ENCODE measurements at regions not wholly inside any gene's neighbourhood (a gene's known extent, or its start where the extent isn't known, plus 50 kb on each side); places are given as distances from the start of the nearest gene placed in this dataset.
"Not testable (repeated sequence)": the region's sequence is repeated elsewhere in the genome, so short reads cannot be mapped to it uniquely, and the experiment has no call there.

DNA sequence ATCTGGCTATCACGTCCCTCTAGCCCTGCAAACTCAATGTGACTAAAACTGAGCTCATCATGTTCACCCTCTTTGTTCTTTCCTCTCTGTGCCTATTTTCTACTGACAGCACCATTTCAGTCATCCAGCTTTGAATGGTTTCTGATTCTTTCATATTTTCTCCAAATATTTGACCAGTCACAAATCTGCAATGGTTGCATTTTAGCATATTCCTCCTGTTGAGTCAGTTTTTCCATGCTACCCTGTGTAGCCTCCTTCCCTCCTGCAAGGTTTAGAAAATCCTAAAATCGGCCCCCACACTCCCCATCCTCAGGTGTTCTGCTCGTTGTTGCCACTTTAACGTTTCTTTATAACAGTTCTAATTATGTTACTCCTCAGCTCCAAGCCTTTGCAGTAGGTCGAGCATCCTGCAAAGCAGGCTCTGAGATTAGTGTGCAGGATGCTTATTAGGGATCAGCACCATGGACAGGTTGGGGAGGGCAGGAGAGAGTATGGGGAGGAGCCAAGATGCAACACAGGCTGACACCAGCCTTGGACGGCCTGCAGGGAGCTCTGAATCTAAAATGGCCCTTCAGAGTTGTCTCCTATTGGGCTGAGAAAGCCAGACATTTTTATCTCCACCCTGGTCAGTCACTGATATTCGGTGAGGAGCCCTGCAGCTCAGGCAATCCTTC lies 531.0 kb upstream of the COBL start:
- TF ChIP-seq, protein P1, sequence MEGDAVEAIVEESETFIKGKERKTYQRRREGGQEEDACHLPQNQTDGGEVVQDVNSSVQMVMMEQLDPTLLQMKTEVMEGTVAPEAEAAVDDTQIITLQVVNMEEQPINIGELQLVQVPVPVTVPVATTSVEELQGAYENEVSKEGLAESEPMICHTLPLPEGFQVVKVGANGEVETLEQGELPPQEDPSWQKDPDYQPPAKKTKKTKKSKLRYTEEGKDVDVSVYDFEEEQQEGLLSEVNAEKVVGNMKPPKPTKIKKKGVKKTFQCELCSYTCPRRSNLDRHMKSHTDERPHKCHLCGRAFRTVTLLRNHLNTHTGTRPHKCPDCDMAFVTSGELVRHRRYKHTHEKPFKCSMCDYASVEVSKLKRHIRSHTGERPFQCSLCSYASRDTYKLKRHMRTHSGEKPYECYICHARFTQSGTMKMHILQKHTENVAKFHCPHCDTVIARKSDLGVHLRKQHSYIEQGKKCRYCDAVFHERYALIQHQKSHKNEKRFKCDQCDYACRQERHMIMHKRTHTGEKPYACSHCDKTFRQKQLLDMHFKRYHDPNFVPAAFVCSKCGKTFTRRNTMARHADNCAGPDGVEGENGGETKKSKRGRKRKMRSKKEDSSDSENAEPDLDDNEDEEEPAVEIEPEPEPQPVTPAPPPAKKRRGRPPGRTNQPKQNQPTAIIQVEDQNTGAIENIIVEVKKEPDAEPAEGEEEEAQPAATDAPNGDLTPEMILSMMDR (IDR thresholded peaks at IDR 0.05; ENCODE audit: partially characterized antibody, unreplicated experiment), result no peak
- Mint-ChIP-seq H3K36me3 (ENCODE audit: unreplicated experiment) (no peaks in the 10 kb centered on the region), H3K9me3 (ENCODE audit: unreplicated experiment) (no peaks in the 10 kb centered on the region), H3K4me3 (ENCODE audit: unreplicated experiment) (no peak overlapping the region), H3K4me1 (ENCODE audit: low read depth, unreplicated experiment) (no peaks in the 10 kb centered on the region), H3K27ac (ENCODE audit: unreplicated experiment) (no peak overlapping the region), H3K27me3 (ENCODE audit: unreplicated experiment) (no peaks in the 10 kb centered on the region)
- DNase-seq, result no peak

DNA sequence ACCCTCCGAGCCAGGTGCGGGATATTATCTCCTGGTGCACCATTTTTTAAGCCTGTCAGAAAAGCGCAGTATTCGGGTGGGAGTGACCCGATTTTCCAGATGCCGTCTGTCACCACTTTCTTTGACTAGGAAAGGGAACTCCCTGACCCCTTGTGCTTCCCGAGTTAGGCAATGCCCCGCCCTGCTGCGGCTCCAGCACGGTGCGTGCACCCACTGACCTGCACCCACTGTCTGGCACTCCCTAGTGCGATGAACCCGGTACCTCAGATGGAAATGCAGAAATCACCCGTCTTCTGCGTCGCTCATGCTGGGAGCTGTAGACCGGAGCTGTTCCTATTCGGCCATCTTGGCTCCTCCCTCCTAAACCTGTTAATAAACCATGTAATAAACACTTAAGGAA lies 522.5 kb upstream of the COBL start:
- not testable (repeated sequence) for DNase-seq; H3K36me3 Mint-ChIP-seq (ENCODE audit: unreplicated experiment); H3K4me3 Mint-ChIP-seq (ENCODE audit: unreplicated experiment); H3K27me3 Mint-ChIP-seq (ENCODE audit: unreplicated experiment); H3K9me3 Mint-ChIP-seq (ENCODE audit: unreplicated experiment); H3K4me1 Mint-ChIP-seq (ENCODE audit: low read depth, unreplicated experiment); H3K27ac Mint-ChIP-seq (ENCODE audit: unreplicated experiment)

DNA sequence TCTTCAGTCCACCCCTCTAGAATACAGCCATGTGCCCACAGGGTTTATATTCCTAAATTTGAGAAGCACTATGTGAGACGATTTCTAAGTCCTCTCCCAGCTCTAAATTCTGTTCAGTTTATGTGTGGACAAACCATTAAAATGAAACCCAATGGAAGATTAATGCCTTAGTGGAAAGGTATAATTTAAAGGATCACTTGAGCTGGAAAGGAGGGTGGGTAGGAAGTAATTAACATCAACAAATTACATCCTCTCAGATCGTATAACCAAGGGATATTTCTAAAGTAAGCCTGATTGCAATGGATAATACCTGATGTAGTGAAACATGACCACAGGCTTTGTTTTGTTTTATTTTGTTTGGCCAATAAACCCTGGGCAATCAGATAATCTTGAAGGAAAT lies 511.0 kb upstream of the COBL start:
- no peak for DNase-seq
- H3K4me1 Mint-ChIP-seq (ENCODE audit: low read depth, unreplicated experiment), result peaks cover 11% of the 10 kb centered on the region
- peaks cover 3% of the 10 kb centered on the region for H3K9me3 Mint-ChIP-seq (ENCODE audit: unreplicated experiment)
- H3K4me3 Mint-ChIP-seq (ENCODE audit: unreplicated experiment), result no peak overlapping the region
- TF ChIP-seq, protein P1 (IDR thresholded peaks at IDR 0.05; ENCODE audit: partially characterized antibody, unreplicated experiment), result no peak
- no peak overlapping the region for H3K27ac Mint-ChIP-seq (ENCODE audit: unreplicated experiment)
- no peaks in the 10 kb centered on the region for H3K36me3 Mint-ChIP-seq (ENCODE audit: unreplicated experiment)
- peaks cover 2% of the 10 kb centered on the region for H3K27me3 Mint-ChIP-seq (ENCODE audit: unreplicated experiment)

DNA sequence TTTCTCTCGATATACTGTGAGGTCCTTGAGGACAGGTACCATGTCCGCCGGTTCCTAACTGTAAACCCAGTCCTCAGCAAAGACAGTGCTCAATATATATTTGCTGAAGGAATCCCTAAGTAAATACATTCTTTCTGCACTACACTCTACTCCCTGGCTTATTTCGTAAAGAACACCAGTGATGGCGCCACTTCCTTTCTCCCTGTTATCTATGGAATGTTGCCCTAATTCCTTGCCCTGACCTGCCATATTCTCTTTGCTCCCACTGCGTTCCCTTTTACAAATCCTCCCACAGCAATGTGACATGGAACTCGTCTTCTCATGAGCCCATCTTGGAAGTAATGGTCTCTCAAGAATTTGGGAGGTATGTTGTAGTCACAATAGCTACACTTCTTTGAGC lies 507.4 kb upstream of the COBL start:
- Mint-ChIP-seq H3K36me3 (ENCODE audit: unreplicated experiment) (no peaks in the 10 kb centered on the region), H3K27ac (ENCODE audit: unreplicated experiment) (no peak overlapping the region), H3K27me3 (ENCODE audit: unreplicated experiment) (peaks cover 2% of the 10 kb centered on the region), H3K4me3 (ENCODE audit: unreplicated experiment) (no peak overlapping the region), H3K9me3 (ENCODE audit: unreplicated experiment) (no peaks in the 10 kb centered on the region), H3K4me1 (ENCODE audit: low read depth, unreplicated experiment) (peaks cover 11% of the 10 kb centered on the region)
- TF ChIP-seq, protein P1 (IDR thresholded peaks at IDR 0.05; ENCODE audit: partially characterized antibody, unreplicated experiment), result no peak
- DNase-seq, result no peak

DNA sequence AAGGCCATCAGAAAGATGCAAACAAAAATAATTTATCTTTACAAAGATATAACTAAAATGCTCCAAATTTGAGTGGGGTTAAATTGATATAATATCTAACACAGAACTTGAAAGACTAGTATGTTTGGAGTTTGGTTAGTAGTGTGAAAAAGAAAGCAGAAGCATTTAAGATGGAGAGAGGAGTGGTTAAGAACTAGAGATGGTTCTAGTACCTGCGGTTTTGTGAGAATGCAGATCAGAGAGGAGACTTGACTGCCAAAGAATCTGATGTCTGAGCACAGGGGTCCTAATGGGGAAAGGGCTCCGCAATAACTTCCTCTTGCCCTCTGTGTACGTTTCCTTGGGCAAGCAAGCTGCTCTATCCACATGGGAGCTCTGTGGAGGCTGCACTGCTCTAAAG lies 506.8 kb upstream of the COBL start:
- TF ChIP-seq, protein P1 (IDR thresholded peaks at IDR 0.05; ENCODE audit: partially characterized antibody, unreplicated experiment), result no peak
- Mint-ChIP-seq H3K4me3 (ENCODE audit: unreplicated experiment) (no peak overlapping the region), H3K9me3 (ENCODE audit: unreplicated experiment) (no peaks in the 10 kb centered on the region), H3K27me3 (ENCODE audit: unreplicated experiment) (peaks cover 2% of the 10 kb centered on the region), H3K36me3 (ENCODE audit: unreplicated experiment) (no peaks in the 10 kb centered on the region), H3K4me1 (ENCODE audit: low read depth, unreplicated experiment) (peaks cover 15% of the 10 kb centered on the region), H3K27ac (ENCODE audit: unreplicated experiment) (no peak overlapping the region)
- no peak for DNase-seq
